HTR-8/SVneo (cell line): ENCODE measurements at regions not wholly inside any gene's neighbourhood (a gene's known extent, or its start where the extent isn't known, plus 50 kb on each side); places are given as distances from the start of the nearest gene placed in this dataset.
A peak's percentile ranks its signal among the peaks of the same experiment; 100 is the strongest.

ENCODE experiments used
- DNase-seq: peaks from one replicate; pipeline ENCODE4 v3.0.0; 2011; ENCODE audit warnings: low spot score, mixed read lengths; ENCODE audit not compliant: insufficient read length
- FAIRE-seq: peaks from 2 replicates; lab custom pipeline; 2011; peaks lifted over from hg19 to GRCh38; lab: Jason Lieb, UNC

GRCh38 chr2:217434180-217434975, 568.4 kb downstream of the TNS1 start:
- DNase-seq, result peak; percentile 92

GRCh38 chr2:217433522-217433921, 569.3 kb downstream of the TNS1 start:
- no peak for FAIRE-seq
- no peak for DNase-seq

More at GRCh38 chr2:217434180-217434975, 568.4 kb downstream of the TNS1 start:
- FAIRE-seq, result peak; percentile 71

- FAIRE-seq, result no peak
- no peak for DNase-seq
Observed at GRCh38 chr2:217431577-217432269, 571.1 kb downstream of the TNS1 start.

- DNase-seq, result no peak
- FAIRE-seq, result no peak
Observed at GRCh38 chr2:217430916-217431576, 571.2 kb upstream of the TNP1 start.

- FAIRE-seq (no peak), DNase-seq (no peak)
Observed at GRCh38 chr2:217429981-217430500, 570.2 kb upstream of the TNP1 start.

GRCh38 chr2:217421834-217422233, 562.0 kb upstream of the TNP1 start:
- no peak for DNase-seq

GRCh38 chr2:217420854-217421253, 561.0 kb upstream of the TNP1 start:
- no peak for DNase-seq

More at GRCh38 chr2:217421834-217422233, 562.0 kb upstream of the TNP1 start:
- FAIRE-seq, result no peak

GRCh38 chr2:217419055-217419671, 559.3 kb upstream of the TNP1 start:
- no peak for FAIRE-seq
- no peak for DNase-seq

More at GRCh38 chr2:217420854-217421253, 561.0 kb upstream of the TNP1 start:
- FAIRE-seq, result no peak

- DNase-seq (no peak), FAIRE-seq (no peak)
Observed at GRCh38 chr2:217418544-217418943, 558.7 kb upstream of the TNP1 start.

- DNase-seq (no peak), FAIRE-seq (no peak)
Observed at GRCh38 chr2:217418090-217418489, 558.2 kb upstream of the TNP1 start.

GRCh38 chr2:217417536-217417935, 557.7 kb upstream of the TNP1 start:
- no peak for FAIRE-seq
- no peak for DNase-seq

GRCh38 chr2:217415316-217415715, 555.5 kb upstream of the TNP1 start:
- no peak for FAIRE-seq

GRCh38 chr2:217414429-217414828, 554.6 kb upstream of the TNP1 start:
- FAIRE-seq, result no peak
- no peak for DNase-seq

More at GRCh38 chr2:217415316-217415715, 555.5 kb upstream of the TNP1 start:
- no peak for DNase-seq

- FAIRE-seq (no peak), DNase-seq (no peak)
Observed at GRCh38 chr2:217413193-217413592, 553.3 kb upstream of the TNP1 start.

GRCh38 chr2:217412721-217413120, 552.9 kb upstream of the TNP1 start:
- DNase-seq (no peak), FAIRE-seq (no peak)

- no peak for FAIRE-seq
- DNase-seq, result no peak
Observed at GRCh38 chr2:217412277-217412676, 552.4 kb upstream of the TNP1 start.

GRCh38 chr2:217410681-217410960, 550.8 kb upstream of the TNP1 start:
- FAIRE-seq, result no peak
- no peak for DNase-seq

GRCh38 chr2:217409949-217410680, 550.3 kb upstream of the TNP1 start:
- FAIRE-seq (no peak), DNase-seq (no peak)

- no peak for DNase-seq
- no peak for FAIRE-seq
Observed at GRCh38 chr2:217407362-217407761, 547.5 kb upstream of the TNP1 start.

- DNase-seq, result no peak
- FAIRE-seq, result no peak
Observed at GRCh38 chr2:217404236-217404760, 544.4 kb upstream of the TNP1 start.
